ENCODE measurements at regions not wholly inside any gene's neighbourhood (a gene's known extent, or its start where the extent isn't known, plus 50 kb on each side); places are given as distances from the start of the nearest gene placed in this dataset.

GRCh38 chr7:54066643-54067042 is 475.5 kb upstream of the VSTM2A start:
- no peak for TF ChIP-seq CTCF (conservative IDR thresholded peaks at IDR 0.05; ENCODE audit: low read depth, low read length)
- no peak for TF ChIP-seq EZH2 (IDR thresholded peaks at IDR 0.05; ENCODE audit: low read length, unreplicated experiment)
